K562 (cell line): ENCODE measurements at regions not wholly inside any gene's neighbourhood (a gene's known extent, or its start where the extent isn't known, plus 50 kb on each side); places are given as distances from the start of the nearest gene placed in this dataset.

ENCODE experiments used
- CBX3 ChIP-seq, 2 experiments: IDR thresholded peaks; 1 replicate in 1 of 2; 2 replicates in 1 of 2; pipeline ENCODE4 v1.6.1; 2012; ENCODE audit warnings: inconsistent platforms in 2 of 2, low read length in 2 of 2, borderline replicate concordance in 1 of 2, control low read depth in 1 of 2
- ERF ChIP-seq: fragments of 450-650 bp; formaldehyde crosslinking; IDR thresholded peaks from 2 replicates; pipeline ENCODE4 v1.4.0; 2020; ENCODE audit warnings: mild to moderate bottlenecking, mixed read lengths
- L3MBTL2 ChIP-seq: fragments of 450-650 bp; IDR thresholded peaks from 2 replicates; pipeline ENCODE4 v1.6.1; 2016; ENCODE audit warnings: mild to moderate bottlenecking, moderate library complexity
- MEF2D ChIP-seq: conservative IDR thresholded peaks from 2 replicates; pipeline ENCODE4 v1.6.1; 2016; ENCODE audit warnings: low read depth, missing genetic modification characterization, missing compliant biosample characterization
- MYBL2 ChIP-seq, 2 experiments: fragments of 450-650 bp in 1 of 2; sonication (generic) in 1 of 2; formaldehyde crosslinking in 1 of 2; IDR thresholded peaks; 2 replicates each; pipeline versions ENCODE4 v1.6.1 to v1.8.1; 2017 to 2022; ENCODE audit warnings: borderline replicate concordance in 1 of 2, inconsistent platforms in 1 of 2, low read depth in 1 of 2, mild to moderate bottlenecking in 1 of 2, missing genetic modification reagents in 1 of 2, moderate library complexity in 1 of 2
- NRF1 ChIP-seq, 2 experiments: fragments of 450-650 bp; IDR thresholded peaks in 1 of 2; conservative IDR thresholded peaks in 1 of 2; 2 replicates each; pipeline ENCODE4 v1.6.1; 2014; ENCODE audit warnings: mild to moderate bottlenecking in 2 of 2
- PURB ChIP-seq: sonication (generic); formaldehyde crosslinking; IDR thresholded peaks from 2 replicates; pipeline ENCODE4 v1.9.0; 2021; ENCODE audit warnings: low read depth, mild to moderate bottlenecking, missing genetic modification reagents
- RREB1 ChIP-seq: fragments of 250-450 bp; sonication (Bioruptor Pico); IDR thresholded peaks from 2 replicates; pipeline ENCODE4 v1.4.0; 2020
- SMARCA5 ChIP-seq: fragments of 450-650 bp; IDR thresholded peaks from 2 replicates; pipeline ENCODE4 v1.6.1; 2016
- TCFL5 ChIP-seq: fragments of 250-450 bp; sonication (Bioruptor Pico); conservative IDR thresholded peaks from 2 replicates; pipeline ENCODE4 v1.6.1; 2021; ENCODE audit warnings: mild to moderate bottlenecking, moderate library complexity, matching md5 sums
- VEZF1 ChIP-seq: fragments of 200-800 bp; sonication (Bioruptor generic); IDR thresholded peaks from 2 replicates; pipeline ENCODE4 v1.6.1; 2017; ENCODE audit warnings: missing genetic modification characterization, missing compliant biosample characterization
- ZKSCAN8 ChIP-seq: fragments of 200-800 bp; sonication (Bioruptor generic); IDR thresholded peaks from 2 replicates; pipeline ENCODE4 v1.6.1; 2016; ENCODE audit warnings: missing genetic modification characterization, missing compliant biosample characterization
- ZNF212 ChIP-seq: fragments of 450-650 bp; formaldehyde crosslinking; IDR thresholded peaks from 2 replicates; pipeline ENCODE4 v1.4.0; 2020; ENCODE audit warnings: mild to moderate bottlenecking
- ZNF232 ChIP-seq: sonication (generic); formaldehyde crosslinking; IDR thresholded peaks from 2 replicates; pipeline ENCODE4 v1.8.0; 2022; ENCODE audit warnings: mild to moderate bottlenecking, missing genetic modification reagents
- ZNF395 ChIP-seq: fragments of 200-800 bp; sonication (Bioruptor generic); IDR thresholded peaks from 2 replicates; pipeline ENCODE4 v1.6.1; 2017; ENCODE audit warnings: missing genetic modification characterization, missing compliant biosample characterization
- ZNF586 ChIP-seq: fragments of 450-650 bp; formaldehyde crosslinking; conservative IDR thresholded peaks from 2 replicates; pipeline ENCODE4 v1.4.0; 2020; ENCODE audit warnings: mild to moderate bottlenecking, moderate library complexity
- ZNF668 ChIP-seq: fragments of 250-450 bp; sonication (Bioruptor Pico); IDR thresholded peaks from 2 replicates; pipeline ENCODE4 v1.8.0; 2022; ENCODE audit warnings: mild to moderate bottlenecking, inconsistent platforms

GRCh38 chr6:156718647-156719394 is 58.4 kb upstream of the ARID1B start (continued):
- TF ChIP-seq VEZF1: peak; percentile 8; the same call in 1 of the 2 replicates
- peak; percentile 64; the same call in 1 of the 2 replicates for TF ChIP-seq ZNF395 (CRISPR knock-in tag)
- no peak for TF ChIP-seq MYBL2 (IDR thresholded peaks at IDR 0.05; ENCODE audit: low read depth)
- TF ChIP-seq MYBL2 (CRISPR knock-in tag; IDR thresholded peaks at IDR 0.05; ENCODE audit: borderline replicate concordance): no peak
- TF ChIP-seq CBX3 (IDR thresholded peaks at IDR 0.05; ENCODE audit: borderline replicate concordance in 1 of 2, low read length in 2 of 2): 0 out of 3 replicates have a peak, but pooled peaks of 1 of the 2 experiments have one; percentile 50
- TF ChIP-seq ZNF586: no peak
- peak; percentile 15; the same call in 1 of the 2 replicates for TF ChIP-seq SMARCA5
- 0 out of 2 replicates have a peak, but pooled peaks have one; percentile 30 for TF ChIP-seq ZNF668 (CRISPR knock-in tag)
- TF ChIP-seq PURB (CRISPR knock-in tag): no peak
- peak; percentile 91 for TF ChIP-seq L3MBTL2
- 0 out of 2 replicates have a peak, but pooled peaks have one; percentile 23 for TF ChIP-seq RREB1
- peak; percentile 91 for TF ChIP-seq ERF
- no peak for TF ChIP-seq TCFL5 (CRISPR knock-in tag)
- TF ChIP-seq ZNF212 (CRISPR knock-in tag): no peak
- TF ChIP-seq NRF1 (conservative IDR thresholded peaks at IDR 0.05 in 1 of 2, IDR thresholded peaks at IDR 0.05 in 1 of 2): 0 out of 4 replicates have a peak, but pooled peaks of 1 of the 2 experiments have one; percentile 21
- TF ChIP-seq MEF2D (tag): peak; percentile 49; the same call in 1 of the 2 replicates
- peak; percentile 7; the same call in 1 of the 2 replicates for TF ChIP-seq ZKSCAN8 (CRISPR knock-in tag)
- no peak for TF ChIP-seq ZNF232
